Psoas muscle (tissue), 7 donors: ENCODE measurements at regions not wholly inside any gene's neighbourhood (a gene's known extent, or its start where the extent isn't known, plus 50 kb on each side); places are given as distances from the start of the nearest gene placed in this dataset.

Experiments
- ATAC-seq, 4 donors: fragments of 200-7000 bp; cut with Tn5 transposase; one replicate each; pipeline ENCODE4 v1.9.1; 2020; ENCODE audit warnings: moderate library complexity in 3 of 4, mild to moderate bottlenecking in 2 of 4
- DNase-seq, 2 donors: peaks; one replicate each; pipeline ENCODE4 v3.0.0-alpha.2; 2020
- H3K27ac ChIP-seq: fragments of 200-600 bp; one replicate; pipeline ENCODE4 v1.8.0; 2022
- H3K27me3 ChIP-seq, 3 donors: fragments of 200-600 bp in 1 of 3; one replicate each; pipeline versions ENCODE4 v1.6.1 to v1.8.0; 2013 to 2022; ENCODE audit warnings: low read length in 2 of 3, mild to moderate bottlenecking in 2 of 3, moderate library complexity in 1 of 3; ENCODE audit not compliant: insufficient read depth in 3 of 3
- H3K36me3 ChIP-seq, 2 donors: fragments of 200-600 bp in 1 of 2; one replicate each; pipeline versions ENCODE4 v1.6.1 to v1.8.0; 2013 to 2022; ENCODE audit warnings: low read depth in 1 of 2, mild to moderate bottlenecking in 1 of 2, moderate library complexity in 1 of 2; ENCODE audit not compliant: insufficient read depth in 1 of 2
- H3K4me1 ChIP-seq: fragments of 200-600 bp; one replicate; pipeline ENCODE4 v1.8.0; 2022
- H3K4me3 ChIP-seq: fragments of 200-600 bp; one replicate; pipeline ENCODE4 v1.8.0; 2022; ENCODE audit warnings: mild to moderate bottlenecking
- H3K9me3 ChIP-seq: fragments of 200-600 bp; one replicate; pipeline ENCODE4 v1.8.0; 2022
- WGBS, 3 donors: extraction: QIAGEN DNeasy Blood & Tissue Kit; methylation state at CpG; one replicate each; pipeline versions ENCODE4 v1.1.6 to v1.1.7; 2013; 5-methylcytosine and 5-hydroxymethylcytosine counted together
- intact Hi-C, 2 donors: fragments of 100-400 bp; cut with DNase I; formaldehyde crosslinking; loops; one replicate each; pipeline versions ENCODE4 v1.11.0 to v1.14.2; 2022
- TF ChIP-seq, protein P1 (sequence below): fragments of 200-600 bp; IDR thresholded peaks from one replicate; pipeline ENCODE4 v1.8.0; 2022; ENCODE audit warnings: antibody characterized with exemption
- donor health status: healthy with polysubstance abuse.
- donor health status: DM: no; HTN: no; CAD: no; lungs with moderate emphysema.
- donor health status: Bipolar disorder and iron deficiency.
- donor health status: healthy.
- donor health status: DM: yes; HTN: yes; CAD: no.
- donor health status: DM: no; HTN: no; CAD: no.
- donor health status: DM: yes; HTN: yes; CAD: no.

DNA sequence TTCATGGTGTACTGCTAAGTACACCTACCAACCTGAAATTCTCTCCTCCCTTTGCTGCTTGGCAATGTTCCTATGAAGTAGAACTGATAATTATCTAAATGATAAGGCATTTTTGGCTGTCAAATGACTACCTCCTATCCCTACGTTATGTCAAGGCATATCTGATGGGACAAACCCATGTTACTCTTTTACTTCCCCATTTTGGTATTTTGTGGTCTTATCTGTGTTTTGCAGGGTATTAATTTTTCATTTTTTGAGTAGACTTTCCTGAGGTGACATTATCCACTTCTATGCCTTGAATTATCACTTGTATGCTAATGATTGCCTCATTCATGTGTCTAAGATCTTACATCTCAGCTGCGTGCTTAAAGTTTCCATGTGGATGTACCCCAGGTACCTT, 499.6 kb upstream of the B3GALT2 start:
- Histone ChIP-seq H3K27ac (no peak overlapping the region), H3K4me1 (no peaks in the 10 kb centered on the region), H3K36me3 (no peaks in the 10 kb centered on the region), H3K27me3 (no peaks in the 10 kb centered on the region), H3K4me3 (no peak overlapping the region), H3K9me3 (no peaks in the 10 kb centered on the region)
- TF ChIP-seq, protein P1, sequence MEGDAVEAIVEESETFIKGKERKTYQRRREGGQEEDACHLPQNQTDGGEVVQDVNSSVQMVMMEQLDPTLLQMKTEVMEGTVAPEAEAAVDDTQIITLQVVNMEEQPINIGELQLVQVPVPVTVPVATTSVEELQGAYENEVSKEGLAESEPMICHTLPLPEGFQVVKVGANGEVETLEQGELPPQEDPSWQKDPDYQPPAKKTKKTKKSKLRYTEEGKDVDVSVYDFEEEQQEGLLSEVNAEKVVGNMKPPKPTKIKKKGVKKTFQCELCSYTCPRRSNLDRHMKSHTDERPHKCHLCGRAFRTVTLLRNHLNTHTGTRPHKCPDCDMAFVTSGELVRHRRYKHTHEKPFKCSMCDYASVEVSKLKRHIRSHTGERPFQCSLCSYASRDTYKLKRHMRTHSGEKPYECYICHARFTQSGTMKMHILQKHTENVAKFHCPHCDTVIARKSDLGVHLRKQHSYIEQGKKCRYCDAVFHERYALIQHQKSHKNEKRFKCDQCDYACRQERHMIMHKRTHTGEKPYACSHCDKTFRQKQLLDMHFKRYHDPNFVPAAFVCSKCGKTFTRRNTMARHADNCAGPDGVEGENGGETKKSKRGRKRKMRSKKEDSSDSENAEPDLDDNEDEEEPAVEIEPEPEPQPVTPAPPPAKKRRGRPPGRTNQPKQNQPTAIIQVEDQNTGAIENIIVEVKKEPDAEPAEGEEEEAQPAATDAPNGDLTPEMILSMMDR: no peak
- intact Hi-C loops: no loop called here
- DNase-seq (no peak), ATAC-seq (no peak)
- 76 to 87% (median 85%) methylated on average over 2 of the region's 2 CpGs for WGBS, 3 donors

DNA sequence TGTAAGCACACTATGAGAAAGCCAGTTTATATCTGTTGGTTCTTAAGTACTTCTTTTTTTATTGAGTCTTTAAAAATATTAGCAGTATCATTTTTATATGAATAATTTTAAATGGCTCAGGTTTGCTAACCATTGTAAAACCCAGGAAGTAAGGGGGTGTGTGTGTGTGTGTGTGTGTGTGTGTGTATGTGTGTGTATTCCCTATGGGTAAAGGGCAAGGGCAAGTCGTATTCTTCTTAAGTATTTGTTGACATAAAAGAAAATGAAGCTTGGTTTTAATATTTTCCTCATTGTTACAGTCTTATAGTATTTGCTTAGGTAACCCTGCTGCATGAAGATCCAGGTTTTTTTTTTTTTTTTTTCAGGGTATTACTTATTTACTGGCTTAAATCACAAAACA, 495.0 kb upstream of the B3GALT2 start:
- no peak overlapping the region for H3K27ac ChIP-seq
- H3K36me3 ChIP-seq: no peaks in the 10 kb centered on the region
- no peak overlapping the region for H3K4me3 ChIP-seq
- DNase-seq: no peak
- H3K4me1 ChIP-seq: no peaks in the 10 kb centered on the region
- TF ChIP-seq, protein P1: no peak
- intact Hi-C loops: no loop called here
- no peaks in the 10 kb centered on the region for H3K9me3 ChIP-seq
- no peak for ATAC-seq
- H3K27me3 ChIP-seq: no peaks in the 10 kb centered on the region
- 45 to 61% (median 56%) methylated on average over 1 of the region's 1 CpG for WGBS, 3 donors

DNA sequence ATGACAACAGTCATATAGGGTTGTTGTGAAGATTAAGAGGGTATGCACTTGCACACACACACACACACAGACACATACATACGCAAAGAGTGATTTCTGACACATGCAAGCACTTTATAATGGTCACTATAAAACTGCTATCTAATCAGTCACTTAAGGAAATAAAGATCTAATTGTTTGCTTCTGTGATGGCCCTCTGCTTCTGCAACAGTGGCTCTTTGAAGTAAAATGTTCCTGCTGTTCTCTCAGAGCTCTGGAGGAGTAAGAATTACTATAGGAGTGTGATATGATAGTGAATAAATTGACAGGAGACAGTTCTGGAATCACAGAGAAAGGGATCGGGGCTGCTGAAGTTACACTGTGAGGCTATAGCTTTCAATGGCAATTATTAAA, 494.5 kb upstream of the B3GALT2 start:
- TF ChIP-seq, protein P1: no peak
- Histone ChIP-seq H3K4me3 (no peak overlapping the region), H3K27me3 (no peaks in the 10 kb centered on the region), H3K36me3 (no peaks in the 10 kb centered on the region), H3K9me3 (no peaks in the 10 kb centered on the region), H3K27ac (no peak overlapping the region), H3K4me1 (no peaks in the 10 kb centered on the region)
- ATAC-seq (no peak), DNase-seq (no peak)
- intact Hi-C loops: no loop called here
- 32 to 86% (median 43%) methylated on average over 2 of the region's 2 CpGs for WGBS, 3 donors

DNA sequence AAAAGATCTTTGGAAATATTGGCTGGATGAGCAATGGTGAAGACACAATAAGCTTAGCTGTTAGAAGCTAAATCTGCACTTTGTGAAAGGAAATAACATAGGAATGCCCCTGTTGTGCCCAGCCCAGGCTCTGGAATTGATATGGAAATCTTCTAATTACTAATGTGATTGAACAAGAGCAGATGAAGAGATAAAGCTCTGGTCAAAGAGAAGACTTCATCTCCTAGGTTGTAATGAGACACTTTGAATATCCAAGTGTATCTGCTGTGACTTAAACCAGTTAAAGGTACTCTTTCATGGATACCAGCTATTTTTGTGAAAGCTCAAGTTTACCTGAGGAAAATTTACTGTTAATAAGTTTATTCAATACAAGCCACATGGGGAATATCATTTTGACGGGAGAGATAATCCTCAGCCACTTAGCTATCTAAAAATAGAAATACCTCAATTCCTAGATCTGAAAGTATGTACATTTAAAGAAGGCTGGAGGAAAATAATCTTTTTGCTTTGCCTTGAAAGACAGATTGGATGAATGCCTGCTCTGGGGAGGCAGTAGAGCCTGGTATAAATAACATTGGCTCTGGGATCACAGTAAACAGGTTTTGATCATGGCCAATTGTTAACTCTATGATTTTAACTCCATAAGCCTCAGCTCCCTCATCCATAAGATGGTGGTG, 494.0 kb upstream of the B3GALT2 start:
- 3 to 20% (median 8%) methylated on average over 1 of the region's 1 CpG for WGBS, 3 donors
- intact Hi-C loops: no loop called here
- Histone ChIP-seq H3K4me1 (no peaks in the 10 kb centered on the region), H3K4me3 (no peak overlapping the region), H3K9me3 (no peaks in the 10 kb centered on the region), H3K27ac (no peak overlapping the region), H3K27me3 (no peaks in the 10 kb centered on the region), H3K36me3 (no peaks in the 10 kb centered on the region)
- ATAC-seq (no peak), DNase-seq (no peak)
- TF ChIP-seq, protein P1: no peak

DNA sequence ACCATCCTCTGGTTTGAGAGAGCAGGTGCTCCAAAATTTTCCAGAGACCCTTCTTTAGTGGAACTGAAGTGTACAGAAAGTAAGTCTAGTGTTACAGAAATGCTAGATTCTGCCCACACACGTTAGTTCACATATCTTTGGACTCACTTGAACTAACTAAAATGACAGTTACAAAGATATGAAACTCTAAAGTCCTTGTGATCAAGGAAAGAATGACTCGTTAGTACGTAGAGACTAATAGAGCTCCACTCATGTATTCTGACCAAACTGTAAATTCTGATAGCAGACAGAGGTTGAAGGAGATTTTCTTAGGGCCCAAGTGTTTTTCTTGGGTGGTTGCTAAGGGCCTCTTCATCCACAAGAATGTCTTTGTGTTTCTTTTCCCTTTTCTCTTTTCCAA, 491.5 kb upstream of the B3GALT2 start:
- intact Hi-C loops: no loop called here
- no peak overlapping the region for H3K27ac ChIP-seq
- H3K9me3 ChIP-seq: no peaks in the 10 kb centered on the region
- no peaks in the 10 kb centered on the region for H3K4me1 ChIP-seq
- DNase-seq (no peak), ATAC-seq (no peak)
- no peaks in the 10 kb centered on the region for H3K36me3 ChIP-seq
- WGBS, 3 donors: 71 to 75% (median 74%) methylated on average over 3 of the region's 3 CpGs
- H3K4me3 ChIP-seq: no peak overlapping the region
- TF ChIP-seq, protein P1: no peak
- no peaks in the 10 kb centered on the region for H3K27me3 ChIP-seq
